Muscle of leg (tissue), 3 donors: ENCODE measurements at regions not wholly inside any gene's neighbourhood (a gene's known extent, or its start where the extent isn't known, plus 50 kb on each side); places are given as distances from the start of the nearest gene placed in this dataset.

Experiments used
- DNase-seq: peaks from one replicate; pipeline ENCODE4 v3.0.0; 2013
- H3K27ac ChIP-seq: one replicate; pipeline ENCODE4 v1.5.1; 2013; ENCODE audit warnings: mild to moderate bottlenecking, low read length, control low read depth
- H3K27me3 ChIP-seq: one replicate; pipeline ENCODE4 v1.6.1; 2013; ENCODE audit warnings: low read length; ENCODE audit not compliant: control insufficient read depth, insufficient read depth
- H3K36me3 ChIP-seq: one replicate; pipeline ENCODE4 v1.6.1; 2013; ENCODE audit warnings: low read length; ENCODE audit not compliant: control insufficient read depth, insufficient read depth
- H3K4me1 ChIP-seq: one replicate; pipeline ENCODE4 v1.6.1; 2013; ENCODE audit warnings: low read length; ENCODE audit not compliant: control insufficient read depth, insufficient read depth
- H3K4me3 ChIP-seq: one replicate; pipeline ENCODE4 v1.5.1; 2013; ENCODE audit warnings: low read length, control low read depth
- H3K9me3 ChIP-seq: replicated peaks from 2 replicates; pipeline ENCODE4 v1.6.1; 2013; ENCODE audit warnings: low read depth, low read length; ENCODE audit not compliant: control insufficient read depth
- WGBS: methylation state at CpG from one replicate; pipeline ENCODE4 v1.1.5; 2013; ENCODE audit warnings: missing lambda C conversion rate; ENCODE audit not compliant: insufficient coverage; 5-methylcytosine and 5-hydroxymethylcytosine counted together

DNA sequence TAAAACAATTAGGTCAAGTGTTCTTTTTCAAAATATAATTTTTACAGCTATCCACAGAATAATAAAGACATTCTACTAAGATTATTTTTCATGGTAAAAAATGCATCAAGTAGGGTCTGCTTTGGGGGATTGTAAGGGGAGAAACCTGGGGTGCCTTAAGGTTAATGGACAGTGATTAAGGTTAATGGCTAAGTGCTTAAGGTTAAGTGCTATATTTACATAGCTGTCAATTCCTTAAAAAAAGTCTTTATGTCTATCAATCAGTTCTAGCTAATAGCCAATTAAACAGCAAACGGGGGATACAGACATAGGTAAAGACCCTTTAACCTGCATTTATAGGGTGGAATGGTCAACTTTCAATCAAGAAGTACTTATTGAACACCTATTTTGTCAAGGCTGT, 284.5 kb upstream of the SEMA3A start:
- Histone ChIP-seq H3K36me3 (no peaks in the 10 kb centered on the region), H3K27ac (no peak overlapping the region), H3K4me3 (no peak overlapping the region), H3K4me1 (no peaks in the 10 kb centered on the region), H3K27me3 (no peaks in the 10 kb centered on the region), H3K9me3 (no peaks in the 10 kb centered on the region)
- no peak for DNase-seq
- WGBS, result no CpG with 5 or more reads among the region's 1 CpG

DNA sequence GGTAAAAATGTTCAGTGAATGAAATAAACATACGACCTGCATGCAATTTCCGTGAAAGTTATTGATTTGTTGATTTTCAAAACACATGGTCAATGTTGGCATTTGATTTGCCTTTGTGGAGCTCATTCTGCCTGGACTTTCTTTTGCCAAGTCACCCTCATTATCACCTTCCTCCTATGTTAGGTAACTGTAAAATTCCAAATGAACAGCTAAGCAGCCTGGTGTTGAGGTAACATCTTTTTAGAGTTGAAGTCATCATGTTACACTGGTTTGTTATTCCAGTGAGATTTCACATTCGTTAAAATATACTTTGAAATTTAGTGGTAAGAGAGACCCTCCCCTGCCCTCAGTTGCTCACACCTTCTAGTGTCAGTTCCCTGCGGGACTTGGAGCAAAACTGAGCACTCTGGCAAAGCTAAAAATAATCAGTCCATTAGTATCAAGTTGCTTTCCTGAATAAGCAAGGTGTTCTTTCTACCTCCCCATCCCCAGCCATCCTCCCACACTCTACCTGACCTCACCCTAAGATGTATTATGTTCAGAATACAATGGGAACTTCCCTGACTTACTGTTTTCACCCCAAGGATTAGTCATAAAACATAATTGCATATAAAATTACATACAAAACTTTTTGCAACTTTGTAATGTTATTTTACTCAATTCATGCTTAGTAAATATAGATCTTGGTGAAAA, 283.3 kb upstream of the SEMA3A start:
- no peak overlapping the region for H3K27ac ChIP-seq
- no peaks in the 10 kb centered on the region for H3K9me3 ChIP-seq
- H3K36me3 ChIP-seq, result no peaks in the 10 kb centered on the region
- H3K27me3 ChIP-seq, result no peaks in the 10 kb centered on the region
- DNase-seq, result no peak
- no peaks in the 10 kb centered on the region for H3K4me1 ChIP-seq
- no CpG with 5 or more reads among the region's 4 CpGs for WGBS
- no peak overlapping the region for H3K4me3 ChIP-seq

DNA sequence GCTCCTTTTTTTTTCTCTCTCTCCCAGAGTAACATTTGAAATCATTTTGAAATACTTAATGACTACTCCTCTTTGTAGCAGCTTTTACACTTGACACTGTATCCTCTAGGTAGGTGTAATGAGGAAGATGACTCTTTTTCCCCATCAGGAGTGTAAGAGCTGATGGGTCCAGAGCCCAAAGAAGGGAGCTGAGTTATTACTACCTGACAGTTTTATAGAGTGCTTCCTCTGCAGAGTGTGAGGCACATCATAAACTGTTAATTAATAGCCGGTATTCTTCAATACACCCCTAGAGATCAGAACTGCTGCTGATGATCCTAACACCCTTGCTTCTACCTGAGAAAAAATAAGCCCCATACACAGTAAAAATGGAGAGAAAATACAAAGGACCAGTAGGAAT, 279.8 kb upstream of the SEMA3A start:
- Histone ChIP-seq H3K4me3 (no peak overlapping the region), H3K27ac (no peak overlapping the region), H3K27me3 (no peaks in the 10 kb centered on the region), H3K4me1 (no peaks in the 10 kb centered on the region), H3K9me3 (no peaks in the 10 kb centered on the region), H3K36me3 (no peaks in the 10 kb centered on the region)
- no peak for DNase-seq
- no CpG with 5 or more reads among the region's 1 CpG for WGBS

DNA sequence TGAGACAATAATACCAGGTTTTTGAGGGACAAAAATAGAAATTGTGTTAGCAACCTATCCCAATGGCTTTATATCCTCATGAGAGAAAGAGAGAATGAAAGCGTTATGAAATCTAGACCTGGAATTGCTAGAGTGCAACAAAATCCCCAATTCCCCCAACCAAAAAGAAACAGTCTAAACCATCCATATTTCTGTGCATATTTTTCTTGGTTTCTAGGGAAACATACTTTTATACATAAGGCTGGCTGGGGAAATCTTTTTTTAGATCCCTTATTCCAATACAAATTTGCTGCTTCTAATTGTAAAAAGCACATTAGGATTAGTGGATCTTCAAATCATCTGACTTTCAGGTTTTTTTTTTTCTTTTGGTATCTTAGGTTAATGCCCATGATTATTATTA, 277.0 kb upstream of the SEMA3A start:
- Histone ChIP-seq H3K36me3 (no peaks in the 10 kb centered on the region), H3K27ac (peak overlapping the region; percentile 22), H3K4me3 (no peak overlapping the region), H3K4me1 (no peaks in the 10 kb centered on the region), H3K27me3 (no peaks in the 10 kb centered on the region), H3K9me3 (no peaks in the 10 kb centered on the region)
- WGBS, result no CpG with 5 or more reads among the region's 1 CpG
- DNase-seq, result peak; percentile 74

DNA sequence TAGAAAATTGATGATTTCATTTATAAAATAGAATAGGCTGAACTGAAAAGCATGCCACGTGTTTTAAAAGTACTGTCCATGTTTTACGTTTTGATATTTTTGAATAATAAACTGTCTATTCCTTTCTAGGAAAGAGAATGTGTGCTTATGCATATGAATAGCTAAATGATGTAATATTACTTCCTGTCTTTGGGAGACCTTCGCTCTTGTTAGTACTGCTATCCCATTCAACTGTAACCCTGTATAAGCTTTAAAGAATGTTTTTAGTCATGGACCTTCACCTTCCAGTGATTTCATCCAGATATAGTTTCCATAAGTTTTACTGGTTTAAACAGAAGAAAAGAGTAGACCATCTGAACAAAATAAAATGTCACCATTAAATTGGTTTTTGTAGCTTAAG, 274.4 kb upstream of the SEMA3A start:
- Histone ChIP-seq H3K4me3 (no peak overlapping the region), H3K27ac (no peak overlapping the region), H3K27me3 (no peaks in the 10 kb centered on the region), H3K36me3 (no peaks in the 10 kb centered on the region), H3K4me1 (no peaks in the 10 kb centered on the region), H3K9me3 (no peaks in the 10 kb centered on the region)
- no CpG with 5 or more reads among the region's 3 CpGs for WGBS
- no peak for DNase-seq

DNA sequence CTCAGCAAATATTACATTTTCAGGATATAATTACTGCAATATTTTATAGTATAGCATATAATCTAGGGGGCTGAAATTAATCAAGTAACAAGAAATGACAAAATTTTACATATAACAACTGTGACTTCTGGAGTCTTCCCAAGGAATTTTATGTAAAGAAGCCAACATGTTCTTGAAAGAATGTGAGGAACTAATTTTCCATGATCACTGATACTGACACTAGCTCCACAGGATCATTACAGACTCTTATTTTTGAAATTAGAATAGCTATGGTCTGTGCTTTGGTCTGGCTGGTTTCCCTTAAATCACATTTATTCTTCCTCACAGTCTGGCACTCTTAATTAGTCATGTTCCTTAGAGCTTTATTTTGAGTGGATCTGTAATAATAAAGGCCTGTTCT, 267.7 kb upstream of the SEMA3A start:
- Histone ChIP-seq H3K4me1 (no peaks in the 10 kb centered on the region), H3K36me3 (no peaks in the 10 kb centered on the region), H3K27me3 (no peaks in the 10 kb centered on the region), H3K4me3 (no peak overlapping the region), H3K9me3 (no peaks in the 10 kb centered on the region), H3K27ac (no peak overlapping the region)
- DNase-seq, result peak; percentile 38

DNA sequence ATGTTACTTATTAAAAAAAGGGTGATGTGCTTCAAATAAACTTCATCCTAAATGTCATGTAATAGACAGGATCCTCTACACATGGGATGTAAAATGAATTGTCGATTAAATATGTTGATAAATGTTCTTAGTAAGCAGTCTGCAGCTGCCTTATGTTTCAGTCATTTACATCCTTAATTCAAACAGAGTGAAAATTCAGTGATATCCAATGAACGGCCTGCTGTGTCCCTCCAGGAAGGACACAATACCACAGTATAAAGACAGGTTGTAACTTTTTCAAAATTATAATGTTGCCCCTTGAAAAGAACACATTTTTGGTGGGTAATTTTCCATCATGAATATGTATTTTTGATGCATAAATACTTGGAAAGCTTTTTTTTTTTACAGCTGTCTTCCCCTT, 266.5 kb upstream of the SEMA3A start:
- Histone ChIP-seq H3K9me3 (no peaks in the 10 kb centered on the region), H3K4me3 (no peak overlapping the region), H3K4me1 (no peaks in the 10 kb centered on the region), H3K27me3 (no peaks in the 10 kb centered on the region), H3K27ac (no peak overlapping the region), H3K36me3 (no peaks in the 10 kb centered on the region)
- WGBS, result no CpG with 5 or more reads among the region's 2 CpGs
- DNase-seq, result no peak

DNA sequence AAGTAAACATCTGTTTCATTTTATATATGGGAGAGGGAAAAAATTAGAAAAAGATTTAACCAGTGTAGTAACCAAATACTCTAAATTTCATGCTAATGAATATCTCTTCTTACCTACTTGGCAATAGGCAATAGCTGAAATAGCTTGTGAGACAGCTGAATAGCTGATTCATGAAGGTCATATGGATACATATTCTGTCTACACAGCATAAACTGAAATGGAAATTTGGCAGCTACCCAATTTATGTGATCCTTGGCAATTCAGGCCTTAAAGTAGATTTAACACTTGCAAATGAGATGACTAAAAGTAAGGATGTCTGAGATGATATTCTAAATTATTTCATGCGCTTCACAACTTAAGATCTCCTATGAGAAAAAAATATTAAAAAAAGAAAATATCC, 261.2 kb upstream of the SEMA3A start:
- DNase-seq, result peak; percentile 79
- Histone ChIP-seq H3K4me1 (no peaks in the 10 kb centered on the region), H3K36me3 (no peaks in the 10 kb centered on the region), H3K9me3 (no peaks in the 10 kb centered on the region), H3K4me3 (no peak overlapping the region), H3K27ac (no peak overlapping the region), H3K27me3 (no peaks in the 10 kb centered on the region)
- WGBS, result no CpG with 5 or more reads among the region's 1 CpG

DNA sequence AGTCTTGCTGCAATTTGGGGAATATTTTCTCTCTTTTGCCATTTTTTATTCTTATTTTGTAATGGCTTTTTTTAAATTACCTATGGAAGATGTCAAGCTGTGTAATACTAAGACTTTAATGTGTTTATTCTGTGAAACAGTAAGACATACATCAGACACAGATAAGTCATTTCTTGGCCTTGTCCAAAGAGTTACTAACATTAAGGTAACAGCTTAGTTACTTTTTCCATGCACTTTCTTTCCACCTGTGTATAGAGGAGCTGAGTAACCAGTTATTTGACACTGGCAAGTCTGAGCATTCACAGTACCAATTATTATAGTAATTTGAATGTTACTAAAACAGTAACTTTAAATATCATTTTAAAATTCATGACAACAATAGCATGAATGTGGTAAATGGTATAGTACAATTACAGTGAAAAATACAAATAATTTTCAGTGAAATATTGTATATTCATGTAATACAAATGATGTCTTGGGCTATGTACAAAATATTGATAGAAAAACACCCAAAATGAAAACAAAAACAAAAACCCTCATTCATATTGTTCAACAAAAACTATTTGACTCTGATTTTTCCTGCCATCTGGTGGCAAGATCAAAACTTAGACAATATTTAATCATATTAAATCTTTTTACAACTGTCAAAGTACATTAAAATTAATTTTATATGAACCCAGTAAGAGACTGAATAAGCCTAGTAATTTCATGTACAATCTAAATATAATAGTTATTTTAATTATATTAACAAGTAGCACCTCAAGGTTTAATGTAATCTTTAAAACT, 259.8 kb upstream of the SEMA3A start:
- Histone ChIP-seq H3K27me3 (no peaks in the 10 kb centered on the region), H3K4me1 (no peaks in the 10 kb centered on the region), H3K4me3 (no peak overlapping the region), H3K36me3 (no peaks in the 10 kb centered on the region), H3K27ac (no peak overlapping the region), H3K9me3 (peaks cover 2% of the 10 kb centered on the region)
- DNase-seq, result peak; percentile 20

DNA sequence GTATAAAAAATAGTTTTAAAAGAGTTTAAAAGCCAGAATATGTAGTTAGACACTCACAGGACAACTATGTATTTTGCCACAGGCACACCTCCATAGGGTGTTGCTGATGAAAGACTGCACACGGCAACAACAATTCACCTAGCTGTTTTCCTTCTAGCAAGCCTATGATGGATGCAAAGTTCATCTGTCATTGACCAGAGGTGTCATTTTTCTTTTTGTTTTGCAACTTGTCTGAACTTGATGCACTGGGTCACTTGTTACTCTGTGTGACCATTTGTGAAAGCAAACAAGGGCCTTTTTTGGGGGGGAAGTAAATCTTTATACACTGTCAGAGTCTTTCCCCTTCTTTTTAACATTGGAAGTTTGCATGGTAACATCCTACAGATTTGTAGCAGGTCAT, 258.0 kb upstream of the SEMA3A start:
- WGBS, result no CpG with 5 or more reads among the region's 1 CpG
- Histone ChIP-seq H3K27ac (no peak overlapping the region), H3K4me1 (no peaks in the 10 kb centered on the region), H3K27me3 (no peaks in the 10 kb centered on the region), H3K9me3 (peaks cover 6% of the 10 kb centered on the region), H3K4me3 (no peak overlapping the region), H3K36me3 (no peaks in the 10 kb centered on the region)
- no peak for DNase-seq

DNA sequence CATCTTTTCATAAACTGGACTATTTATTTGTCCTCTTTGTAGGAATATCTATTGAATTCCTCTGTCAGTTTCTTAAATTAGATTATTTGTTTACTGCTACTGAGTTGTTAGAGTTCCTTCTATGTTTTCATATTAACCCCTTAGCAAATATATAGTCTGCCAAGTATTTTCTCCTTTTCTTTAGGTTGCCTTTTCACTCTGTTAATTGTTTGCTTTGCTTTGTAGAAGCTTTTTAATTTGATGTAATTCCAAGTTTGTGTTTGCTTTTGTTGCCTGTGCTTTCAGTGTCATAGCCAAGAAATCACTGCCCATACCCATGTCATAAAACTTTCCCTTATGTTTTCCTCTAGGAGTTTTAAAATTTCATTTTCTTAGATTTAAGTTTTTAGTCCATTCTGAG, 256.2 kb upstream of the SEMA3A start:
- Histone ChIP-seq H3K4me3 (no peak overlapping the region), H3K27ac (no peak overlapping the region), H3K4me1 (no peaks in the 10 kb centered on the region), H3K36me3 (no peaks in the 10 kb centered on the region), H3K9me3 (peaks cover 10% of the 10 kb centered on the region), H3K27me3 (no peaks in the 10 kb centered on the region)
- DNase-seq, result no peak
